HT-29 (cell line): ENCODE measurements at regions not wholly inside any gene's neighbourhood (a gene's known extent, or its start where the extent isn't known, plus 50 kb on each side); places are given as distances from the start of the nearest gene placed in this dataset.
A peak's percentile ranks its signal among the peaks of the same experiment; 100 is the strongest.

Experiments used
- DNase-seq: peaks from one replicate; pipeline ENCODE4 v3.0.0-alpha.2; 2015; ENCODE audit warnings: low spot score

- DNase-seq = no peak
Observed at GRCh38 chr1:93744299-93744988, 62.8 kb upstream of the BCAR3 start.

GRCh38 chr1:93743465-93743864 is 61.8 kb upstream of the BCAR3 start:
- no peak for DNase-seq

- DNase-seq = no peak
Observed at GRCh38 chr1:93740601-93741031, 59.0 kb upstream of the BCAR3 start.

- no peak for DNase-seq
Observed at GRCh38 chr1:93740157-93740556, 58.5 kb upstream of the BCAR3 start.

- no peak for DNase-seq
Observed at GRCh38 chr1:93739472-93739871, 57.8 kb upstream of the BCAR3 start.

- no peak for DNase-seq
Observed at GRCh38 chr1:93738926-93739325, 57.3 kb upstream of the BCAR3 start.

GRCh38 chr1:93738075-93738622 is 56.5 kb upstream of the BCAR3 start:
- DNase-seq = no peak

GRCh38 chr1:93735722-93736121 is 54.1 kb upstream of the BCAR3 start:
- DNase-seq = no peak

GRCh38 chr1:93734999-93735398 is 53.4 kb upstream of the BCAR3 start:
- DNase-seq = peak; percentile 30

- DNase-seq = no peak
Observed at GRCh38 chr1:93733340-93733739, 51.7 kb upstream of the BCAR3 start.

GRCh38 chr1:93732514-93732913 is 50.9 kb upstream of the BCAR3 start:
- no peak for DNase-seq
